ENCODE measurements at regions not wholly inside any gene's neighbourhood (a gene's known extent, or its start where the extent isn't known, plus 50 kb on each side); places are given as distances from the start of the nearest gene placed in this dataset.
"Not testable (repeated sequence)": the region's sequence is repeated elsewhere in the genome, so short reads cannot be mapped to it uniquely, and the experiment has no call there.

GRCh38 chr15:98097986-98098385, 137.5 kb downstream of the ARRDC4 start:
- TF ChIP-seq CTCF, POLR2A (IDR thresholded peaks at IDR 0.05): not testable (repeated sequence)
